ENCODE measurements at regions not wholly inside any gene's neighbourhood (a gene's known extent, or its start where the extent isn't known, plus 50 kb on each side); places are given as distances from the start of the nearest gene placed in this dataset.

DNA sequence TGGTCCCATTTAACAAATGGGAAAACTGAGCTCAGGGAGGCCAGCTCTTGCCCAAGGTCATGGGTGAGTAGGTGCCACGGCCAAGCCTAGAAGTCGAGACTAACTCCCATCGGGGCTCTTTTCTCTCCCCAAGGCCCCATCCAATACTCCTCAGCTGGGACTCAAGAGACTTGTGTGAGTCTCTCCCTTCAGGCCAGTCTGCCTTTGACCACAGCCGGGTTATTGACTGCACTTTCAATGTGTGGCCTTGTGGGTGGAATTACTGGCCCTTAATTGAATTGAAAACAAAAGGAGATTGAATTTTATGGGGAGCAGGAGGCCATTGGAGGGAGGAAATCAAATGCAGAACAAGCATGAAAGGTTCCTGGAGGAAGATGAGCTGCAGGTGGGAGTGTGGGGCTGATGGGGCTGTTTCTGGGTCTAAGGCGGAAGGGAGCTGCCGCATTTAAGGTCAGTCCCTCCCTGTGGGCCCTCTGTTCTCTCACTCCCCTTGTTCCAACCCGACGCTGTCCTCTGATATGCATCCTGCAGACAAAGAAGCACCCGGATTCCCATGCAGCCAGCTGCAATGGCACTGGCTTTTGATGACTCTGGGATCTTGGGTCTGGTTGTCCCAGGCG is 552.8 kb downstream of the MIAT start:
- H3K36me3 ChIP-seq (replicated peaks; ENCODE audit: control insufficient read depth, insufficient read depth, low read length), result no peaks in the 10 kb centered on the region
- H3K4me3 ChIP-seq (ENCODE audit: insufficient read depth, low read depth, low read length), result no peak overlapping the region
- DNase-seq, result no peak
- no peaks in the 10 kb centered on the region; the same call in 1 of the 2 replicates for H3K27me3 ChIP-seq (ENCODE audit: control insufficient read depth, insufficient read depth, low read length)

DNA sequence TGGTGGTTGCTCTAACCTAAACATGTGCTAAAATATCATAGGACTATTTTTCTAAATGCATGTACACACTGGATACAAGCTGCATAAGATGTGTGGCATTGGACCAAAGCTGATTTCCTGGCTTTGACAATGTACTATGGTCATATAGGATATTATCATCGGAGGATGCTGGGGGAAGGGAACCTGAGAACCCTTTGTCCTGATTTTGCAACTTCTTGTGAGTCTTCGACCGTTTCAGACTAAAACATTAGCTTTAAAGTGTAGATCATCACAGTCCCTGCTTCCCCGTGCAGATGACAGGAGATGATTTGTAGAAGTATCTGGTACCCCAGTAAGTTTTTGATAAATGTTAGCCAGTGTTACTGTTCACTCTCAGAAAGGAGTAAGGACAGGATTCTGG is 554.7 kb downstream of the MIAT start:
- H3K4me3 ChIP-seq (ENCODE audit: insufficient read depth, low read depth, low read length), result no peak overlapping the region
- no peak for DNase-seq
- no peaks in the 10 kb centered on the region for H3K36me3 ChIP-seq (replicated peaks; ENCODE audit: control insufficient read depth, insufficient read depth, low read length)
- H3K27me3 ChIP-seq (ENCODE audit: control insufficient read depth, insufficient read depth, low read length), result no peaks in the 10 kb centered on the region; the same call in 1 of the 2 replicates

DNA sequence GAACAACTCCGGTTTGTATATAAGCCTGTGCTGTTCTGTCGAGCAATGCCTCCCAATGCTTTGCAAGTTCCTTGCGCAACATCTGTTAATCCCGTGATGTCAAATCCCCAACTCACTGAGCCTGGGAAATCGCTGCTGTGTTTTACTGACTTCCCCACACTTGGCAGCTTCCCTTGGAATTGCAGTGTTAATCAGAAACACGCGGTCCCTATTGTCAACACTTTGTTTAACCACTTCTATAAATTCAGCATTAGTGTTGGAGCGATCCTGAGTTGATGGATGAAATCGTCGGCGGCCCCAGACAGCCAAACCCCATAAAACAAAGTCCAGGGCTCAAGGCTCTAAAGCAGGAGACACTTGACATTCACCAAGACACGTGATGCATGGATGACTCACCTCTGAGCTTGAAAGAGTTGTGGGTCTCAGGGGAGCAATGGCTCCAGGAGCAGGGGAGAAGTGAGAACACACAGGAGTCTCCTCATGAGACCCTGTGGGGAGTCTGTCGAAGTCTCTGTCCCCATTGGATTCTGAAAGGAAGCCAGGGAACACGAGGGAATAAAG is 555.3 kb downstream of the MIAT start:
- Histone ChIP-seq H3K4me3 (ENCODE audit: insufficient read depth, low read depth, low read length) (no peak overlapping the region), H3K27me3 (ENCODE audit: control insufficient read depth, insufficient read depth, low read length) (no peaks in the 10 kb centered on the region; the same call in 1 of the 2 replicates), H3K36me3 (replicated peaks; ENCODE audit: control insufficient read depth, insufficient read depth, low read length) (no peaks in the 10 kb centered on the region)
- no peak for DNase-seq

DNA sequence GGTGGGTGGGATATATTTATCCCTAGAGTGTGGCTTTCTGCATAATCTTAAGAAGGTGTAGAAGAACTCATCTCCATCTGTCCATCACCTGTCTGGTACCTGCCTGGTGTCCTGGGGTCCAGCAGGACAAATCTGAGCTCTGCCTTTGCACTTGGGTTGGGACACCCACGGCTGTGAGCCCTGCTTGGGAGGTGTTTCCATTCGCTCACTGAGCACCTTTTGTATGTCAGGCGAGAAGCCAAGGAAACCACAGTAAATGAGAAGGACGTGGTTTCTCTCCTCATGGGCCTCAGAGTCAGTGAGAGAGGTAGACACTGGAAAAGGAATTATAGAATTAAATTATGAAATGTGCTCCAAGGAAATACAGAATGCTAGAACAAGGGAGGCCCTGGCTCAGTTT is 555.9 kb downstream of the MIAT start:
- DNase-seq, result no peak
- no peaks in the 10 kb centered on the region; the same call in 1 of the 2 replicates for H3K27me3 ChIP-seq (ENCODE audit: control insufficient read depth, insufficient read depth, low read length)
- no peaks in the 10 kb centered on the region for H3K36me3 ChIP-seq (replicated peaks; ENCODE audit: control insufficient read depth, insufficient read depth, low read length)
- H3K4me3 ChIP-seq (ENCODE audit: insufficient read depth, low read depth, low read length), result no peak overlapping the region

DNA sequence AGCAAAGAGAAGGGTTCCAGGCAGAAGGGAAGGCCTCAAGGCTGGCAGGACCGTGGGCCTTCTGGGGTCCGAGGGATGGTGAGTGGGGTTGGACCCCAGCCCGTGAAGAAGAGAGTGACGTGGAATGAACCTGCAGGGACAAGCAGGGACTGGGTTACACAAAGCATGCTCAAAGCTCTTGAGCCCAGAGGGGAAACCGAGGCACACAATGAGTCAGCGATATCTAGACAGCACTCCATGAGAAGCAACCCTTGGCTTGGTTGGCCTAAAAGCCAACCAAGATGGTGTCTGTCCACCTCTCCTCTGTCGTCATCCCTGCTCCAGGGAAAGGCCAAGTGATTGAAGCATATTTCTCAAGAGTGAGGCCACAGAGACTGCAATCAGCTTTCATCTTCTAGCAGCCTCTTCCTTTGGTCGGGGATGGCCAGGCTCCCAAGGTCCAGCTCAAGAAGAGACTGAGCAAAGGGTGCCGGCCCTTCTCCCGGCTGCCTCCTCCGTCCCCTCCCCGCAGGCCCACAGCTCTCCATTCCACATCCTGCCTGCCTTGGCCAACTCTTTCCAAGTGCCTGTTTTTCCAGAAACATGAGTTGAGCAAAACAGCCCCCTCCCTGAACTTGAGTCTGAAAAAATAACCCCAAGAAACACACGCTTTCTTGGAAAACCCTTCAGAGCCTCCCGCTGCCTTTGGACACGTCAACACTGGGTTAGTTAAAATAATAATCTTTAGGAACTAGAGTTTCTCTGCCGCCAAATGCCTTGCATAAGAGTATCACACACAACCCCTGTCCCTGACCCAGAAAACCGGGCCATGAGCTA is 556.6 kb downstream of the MIAT start:
- DNase-seq, result no peak
- Histone ChIP-seq H3K36me3 (replicated peaks; ENCODE audit: control insufficient read depth, insufficient read depth, low read length) (no peaks in the 10 kb centered on the region), H3K4me3 (ENCODE audit: insufficient read depth, low read depth, low read length) (no peak overlapping the region)

DNA sequence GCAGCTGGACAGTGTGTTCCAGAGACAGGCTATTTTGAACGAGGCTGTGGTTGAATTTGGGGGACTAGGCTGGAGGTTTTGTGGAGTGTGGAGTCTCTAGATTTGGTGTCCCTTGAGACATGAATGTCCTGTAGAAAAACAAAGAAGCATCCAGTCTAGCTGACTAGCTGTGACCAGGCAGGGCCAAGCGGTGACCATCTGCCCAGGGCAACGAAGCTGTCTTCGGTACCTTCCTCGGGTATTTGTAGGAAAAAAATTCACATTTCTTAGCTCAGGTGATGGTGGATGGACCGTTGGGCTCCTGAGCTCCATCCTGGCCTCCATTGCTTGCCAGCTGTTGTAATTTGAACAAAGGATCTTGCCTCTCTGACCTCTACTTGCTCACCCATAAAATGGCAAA is 557.3 kb downstream of the MIAT start:
- Histone ChIP-seq H3K4me3 (ENCODE audit: insufficient read depth, low read depth, low read length) (no peak overlapping the region), H3K27me3 (ENCODE audit: control insufficient read depth, insufficient read depth, low read length) (no peaks in the 10 kb centered on the region; the same call in 1 of the 2 replicates), H3K36me3 (replicated peaks; ENCODE audit: control insufficient read depth, insufficient read depth, low read length) (no peaks in the 10 kb centered on the region)
- DNase-seq, result no peak

More for the DNA sequence above, 556.6 kb downstream of the MIAT start:
- H3K27me3 ChIP-seq (ENCODE audit: control insufficient read depth, insufficient read depth, low read length), result no peaks in the 10 kb centered on the region; the same call in 1 of the 2 replicates

DNA sequence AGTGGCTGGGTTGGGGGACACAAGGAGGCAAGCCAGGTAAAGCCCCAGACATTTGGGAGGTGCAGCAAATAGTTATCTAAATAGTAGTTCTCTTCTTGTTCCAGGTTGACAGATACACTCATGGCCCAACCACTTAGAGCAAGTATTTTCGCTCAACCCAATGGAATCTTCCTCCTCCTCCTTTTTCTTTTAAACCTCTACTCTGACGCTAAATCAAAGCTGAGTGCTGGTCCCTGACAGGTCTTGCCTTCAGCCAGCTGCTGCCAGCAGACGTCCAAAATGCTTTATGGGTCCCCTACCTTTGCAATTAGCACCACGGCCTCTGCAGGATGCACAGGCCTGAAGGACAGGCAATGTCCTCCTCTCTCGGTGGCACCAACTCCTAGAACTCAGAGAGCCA is 558.5 kb downstream of the MIAT start:
- no peak for DNase-seq
- Histone ChIP-seq H3K27me3 (ENCODE audit: control insufficient read depth, insufficient read depth, low read length) (no peaks in the 10 kb centered on the region; the same call in 1 of the 2 replicates), H3K36me3 (replicated peaks; ENCODE audit: control insufficient read depth, insufficient read depth, low read length) (no peaks in the 10 kb centered on the region), H3K4me3 (ENCODE audit: insufficient read depth, low read depth, low read length) (no peak overlapping the region)

DNA sequence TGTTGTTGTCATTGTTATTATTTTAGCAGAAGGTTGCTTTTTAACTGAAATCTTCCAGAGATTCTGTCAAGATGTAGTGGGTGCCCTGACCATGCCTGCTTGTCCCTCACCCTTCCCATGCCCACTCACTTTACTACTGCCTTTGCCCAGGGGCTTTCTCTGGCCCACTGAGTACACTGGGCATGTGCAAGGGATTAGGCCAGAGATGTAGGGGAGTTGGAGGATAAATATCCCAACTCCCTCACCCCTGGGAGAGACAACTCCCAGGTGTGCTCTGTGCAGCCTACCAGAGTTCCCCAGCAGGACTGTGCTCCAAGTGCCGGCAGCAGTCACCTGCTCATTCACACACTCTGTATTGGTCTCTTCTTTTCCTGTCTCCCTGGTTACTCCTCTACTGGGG is 559.1 kb downstream of the MIAT start:
- DNase-seq, result no peak
- H3K36me3 ChIP-seq (replicated peaks; ENCODE audit: control insufficient read depth, insufficient read depth, low read length), result no peaks in the 10 kb centered on the region
- H3K4me3 ChIP-seq (ENCODE audit: insufficient read depth, low read depth, low read length), result no peak overlapping the region
- no peaks in the 10 kb centered on the region; the same call in 1 of the 2 replicates for H3K27me3 ChIP-seq (ENCODE audit: control insufficient read depth, insufficient read depth, low read length)

DNA sequence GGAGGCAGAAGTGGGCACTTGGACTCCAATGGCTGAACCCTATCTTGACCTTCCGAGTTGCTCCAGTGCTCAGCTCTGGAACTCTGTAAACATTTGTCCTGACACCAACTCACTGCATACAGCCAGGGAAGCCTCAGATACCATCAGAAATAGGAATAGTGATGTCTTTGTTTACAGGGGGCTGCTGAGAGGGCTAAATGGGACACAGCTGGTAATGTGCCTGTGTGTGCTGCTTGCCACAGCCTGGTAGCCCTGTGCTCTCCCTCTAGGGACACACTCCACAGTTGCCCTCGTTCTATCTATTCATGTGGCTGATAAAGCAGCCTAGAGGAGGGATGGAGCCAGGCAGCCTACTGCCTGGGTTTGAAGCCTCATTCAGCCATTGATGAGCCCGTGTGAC is 559.8 kb downstream of the MIAT start:
- DNase-seq, result no peak
- Histone ChIP-seq H3K27me3 (ENCODE audit: control insufficient read depth, insufficient read depth, low read length) (no peaks in the 10 kb centered on the region), H3K36me3 (replicated peaks; ENCODE audit: control insufficient read depth, insufficient read depth, low read length) (no peaks in the 10 kb centered on the region), H3K4me3 (ENCODE audit: insufficient read depth, low read depth, low read length) (no peak overlapping the region)

DNA sequence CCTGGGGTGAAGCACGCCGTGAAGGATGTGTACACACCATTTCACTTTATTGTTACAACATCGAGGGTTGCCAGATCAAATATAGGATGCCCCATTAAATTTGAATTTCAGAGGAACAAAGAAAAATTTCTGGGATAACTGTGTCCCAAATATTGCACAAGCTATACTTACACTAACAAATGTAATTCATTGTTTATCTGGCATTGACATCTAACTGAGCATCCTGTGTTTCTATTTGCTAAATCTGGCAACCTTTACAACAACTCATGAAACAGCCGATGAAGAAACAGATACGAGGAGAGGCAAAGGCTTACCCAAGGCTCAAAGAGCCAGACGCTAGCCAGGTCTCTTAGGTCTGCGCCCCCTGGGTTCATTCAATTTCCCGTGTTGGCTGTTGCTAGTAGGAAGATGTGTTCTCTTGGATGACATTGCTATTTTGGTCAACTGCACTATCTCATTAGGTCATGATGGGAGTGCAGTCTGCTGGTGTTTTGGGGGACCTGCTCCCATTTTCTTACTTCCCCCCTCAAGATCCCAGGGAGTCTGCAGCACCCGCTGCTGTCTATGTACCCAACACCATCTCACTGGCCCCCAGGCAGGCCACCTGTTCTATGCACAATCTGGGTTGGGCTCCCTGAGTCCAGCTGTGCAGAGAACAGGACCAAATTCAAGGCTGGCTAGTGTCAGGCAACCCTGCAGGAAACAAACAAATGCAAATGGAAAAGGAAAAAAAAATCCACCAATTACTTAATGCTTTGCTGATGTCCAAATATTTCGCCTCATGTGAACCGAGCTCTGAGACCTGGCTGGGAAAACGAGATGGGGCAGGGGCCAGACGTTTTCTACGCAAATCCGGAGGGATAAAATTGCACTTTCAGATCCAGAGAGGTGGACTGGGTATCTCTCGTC is 560.9 kb downstream of the MIAT start:
- Histone ChIP-seq H3K36me3 (replicated peaks; ENCODE audit: control insufficient read depth, insufficient read depth, low read length) (no peaks in the 10 kb centered on the region), H3K4me3 (ENCODE audit: insufficient read depth, low read depth, low read length) (no peak overlapping the region), H3K27me3 (ENCODE audit: control insufficient read depth, insufficient read depth, low read length) (no peaks in the 10 kb centered on the region)
- DNase-seq, result no peak

DNA sequence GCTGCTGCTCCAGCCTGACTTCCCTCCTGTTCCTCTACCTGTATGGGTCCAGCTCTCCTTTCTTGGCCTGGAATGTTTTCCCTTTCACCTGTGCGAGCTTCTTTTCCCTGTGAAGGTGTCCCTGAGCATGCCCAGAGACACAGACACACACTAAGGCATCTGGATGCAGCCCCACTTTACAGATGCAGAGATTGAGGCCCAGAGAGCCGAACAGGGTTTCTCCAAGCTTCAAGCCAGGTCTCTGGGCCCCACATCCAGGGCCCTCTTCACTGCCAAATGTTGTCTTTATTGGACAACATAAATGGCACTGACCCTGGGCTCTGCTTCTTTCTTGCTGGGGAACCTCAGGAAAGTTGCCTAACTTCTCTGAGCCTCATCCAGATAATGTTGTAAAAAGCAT is 561.6 kb downstream of the MIAT start:
- H3K4me3 ChIP-seq (ENCODE audit: insufficient read depth, low read depth, low read length), result no peak overlapping the region
- no peak for DNase-seq
- H3K27me3 ChIP-seq (ENCODE audit: control insufficient read depth, insufficient read depth, low read length), result no peaks in the 10 kb centered on the region
- H3K36me3 ChIP-seq (replicated peaks; ENCODE audit: control insufficient read depth, insufficient read depth, low read length), result no peaks in the 10 kb centered on the region

DNA sequence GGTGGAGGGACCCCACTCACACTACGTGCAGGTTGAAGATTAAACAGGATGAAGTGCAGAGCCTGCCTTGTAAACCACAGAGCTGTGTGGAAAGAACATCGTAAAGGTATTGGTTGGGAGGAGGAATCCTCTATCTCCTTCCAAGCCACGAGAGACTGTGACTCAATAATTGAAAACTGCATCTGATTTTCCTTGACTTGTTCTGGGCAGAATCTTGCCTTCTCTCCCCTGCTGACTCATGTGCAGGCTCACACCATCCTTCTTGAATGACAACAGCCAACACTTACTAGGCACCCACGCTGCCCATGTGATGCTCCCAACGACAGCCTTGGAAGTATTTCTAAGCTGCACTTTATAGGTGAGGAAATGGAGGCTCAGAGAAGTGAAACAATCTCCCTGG is 563.0 kb downstream of the MIAT start:
- no peaks in the 10 kb centered on the region for H3K27me3 ChIP-seq (ENCODE audit: control insufficient read depth, insufficient read depth, low read length)
- DNase-seq, result no peak
- no peak overlapping the region for H3K4me3 ChIP-seq (ENCODE audit: insufficient read depth, low read depth, low read length)
- H3K36me3 ChIP-seq (replicated peaks; ENCODE audit: control insufficient read depth, insufficient read depth, low read length), result no peaks in the 10 kb centered on the region

DNA sequence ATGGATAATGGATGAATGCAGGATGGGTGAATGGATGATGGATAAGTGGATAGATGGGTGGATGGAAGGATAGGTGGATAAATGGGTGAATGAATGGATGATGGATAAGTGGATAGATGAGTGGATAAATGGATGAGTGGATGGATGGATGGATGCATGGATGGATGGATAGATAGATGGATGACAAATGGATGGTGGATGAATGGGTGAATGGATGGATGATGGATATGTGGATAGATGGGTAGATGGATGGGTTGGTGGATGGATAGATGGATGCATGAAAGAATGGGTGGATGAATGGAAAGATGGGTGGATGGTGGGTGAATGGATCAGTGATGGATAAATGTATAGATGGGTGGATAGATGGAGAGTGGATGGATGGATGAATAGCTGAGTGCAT is 564.8 kb downstream of the MIAT start:
- H3K4me3 ChIP-seq (ENCODE audit: insufficient read depth, low read depth, low read length), result no peak overlapping the region
- no peaks in the 10 kb centered on the region for H3K36me3 ChIP-seq (replicated peaks; ENCODE audit: control insufficient read depth, insufficient read depth, low read length)
- H3K27me3 ChIP-seq (ENCODE audit: control insufficient read depth, insufficient read depth, low read length), result no peaks in the 10 kb centered on the region
- no peak for DNase-seq

Measured in H7 (cell line).